Stimulated activated CD4-positive, alpha-beta T cell treated with anti-CD3 and anti-CD28 coated beads, TNF-alpha, amount 100 ng/mL, for 48 hours (primary cell): ENCODE measurements at regions not wholly inside any gene's neighbourhood (a gene's known extent, or its start where the extent isn't known, plus 50 kb on each side); places are given as distances from the start of the nearest gene placed in this dataset.
A peak's percentile ranks its signal among the peaks of the same experiment; 100 is the strongest.

Experiments
- DNase-seq, 3 donors: peaks; one replicate each; pipeline ENCODE4 v3.0.0-alpha.2; 2020; ENCODE audit warnings: low read depth in 3 of 3

DNA sequence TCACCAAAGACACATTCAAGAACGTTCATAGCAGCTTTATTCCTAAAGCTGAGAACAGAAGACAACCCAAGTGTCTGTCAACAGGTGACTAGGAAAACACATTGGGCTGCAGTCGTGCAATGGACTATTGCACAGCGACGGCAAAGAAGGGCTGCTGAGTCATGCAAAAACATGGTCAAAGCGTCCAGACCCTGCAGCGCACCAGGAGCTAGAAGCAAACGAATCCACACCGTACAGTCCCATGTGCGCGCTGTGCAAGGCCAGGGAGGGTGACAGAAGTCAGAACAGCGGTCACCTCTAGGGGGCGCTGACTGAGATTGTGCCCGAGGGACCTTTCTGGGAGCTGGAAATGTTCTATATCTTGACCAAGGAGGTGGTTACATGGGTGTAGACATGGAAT lies 266.4 kb downstream of the MAF start:
- DNase-seq = peak; percentile 8 to 38 (median 28)

GRCh38 chr16:79331066-79331465 lies 269.5 kb downstream of the MAF start:
- DNase-seq = no peak

DNA sequence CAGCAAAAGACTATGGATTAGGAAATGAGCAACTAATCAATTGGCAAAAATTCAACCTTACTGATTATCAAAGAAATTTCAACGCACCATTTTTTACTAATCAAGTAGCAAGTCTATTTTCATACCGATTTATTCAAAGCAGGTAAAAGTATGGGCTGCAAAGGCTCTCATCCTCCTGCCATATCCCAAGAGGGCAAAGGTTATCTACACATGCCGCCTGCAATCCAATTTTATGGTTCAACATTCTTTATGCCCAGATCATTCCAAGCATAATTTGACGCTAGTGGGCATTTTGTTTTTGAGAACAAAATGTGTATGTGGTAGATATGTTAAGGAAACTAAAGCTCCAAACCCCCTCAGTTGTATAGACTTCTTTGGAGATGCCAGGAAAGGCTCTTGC lies 270.6 kb downstream of the MAF start:
- DNase-seq = no peak

DNA sequence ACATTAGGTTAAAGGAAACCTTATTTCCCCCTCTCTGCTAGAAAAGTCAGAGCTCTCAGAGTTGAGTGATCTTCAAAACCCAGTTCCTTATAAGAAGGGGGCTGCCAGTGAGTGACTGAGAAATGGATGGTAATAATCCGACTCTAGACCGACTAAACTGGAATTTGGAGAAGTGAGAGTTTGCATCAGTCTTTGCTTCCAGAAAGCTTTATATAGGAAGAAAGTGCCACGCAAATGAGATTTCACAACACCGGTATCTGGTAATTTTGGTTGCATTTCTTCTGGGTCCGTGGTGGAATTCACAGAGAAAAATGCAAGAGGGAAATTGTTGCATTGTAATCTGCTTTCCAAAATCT lies 271.4 kb downstream of the MAF start:
- DNase-seq = no peak

- DNase-seq = no peak
These were observed 272.0 kb downstream of the MAF start for GRCh38 chr16:79328402-79329165.

GRCh38 chr16:79327836-79328235 lies 272.7 kb downstream of the MAF start:
- DNase-seq = no peak

DNA sequence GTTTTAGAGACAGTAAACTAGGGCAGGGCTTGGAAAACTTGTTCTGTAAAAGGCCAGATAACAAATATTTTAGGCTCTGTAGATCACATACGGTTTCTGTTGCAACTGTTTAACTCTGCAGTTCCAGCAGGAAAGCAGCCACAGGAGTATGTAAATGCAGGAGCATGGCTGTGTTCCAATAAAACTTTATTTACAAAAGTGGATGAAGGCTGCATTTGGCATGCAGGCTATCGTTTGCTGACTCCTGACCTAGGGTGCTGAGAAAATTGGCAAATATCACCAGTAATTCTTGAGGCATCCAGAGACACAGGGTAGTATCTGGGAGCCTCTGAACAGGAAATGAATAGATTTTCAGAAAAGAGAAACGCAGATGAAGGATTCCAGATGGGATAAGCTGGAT lies 274.0 kb downstream of the MAF start:
- DNase-seq = no peak

GRCh38 chr16:79325226-79325945 lies 275.2 kb downstream of the MAF start:
- no peak for DNase-seq

GRCh38 chr16:79320956-79321355 lies 279.6 kb downstream of the MAF start:
- DNase-seq = no peak

DNA sequence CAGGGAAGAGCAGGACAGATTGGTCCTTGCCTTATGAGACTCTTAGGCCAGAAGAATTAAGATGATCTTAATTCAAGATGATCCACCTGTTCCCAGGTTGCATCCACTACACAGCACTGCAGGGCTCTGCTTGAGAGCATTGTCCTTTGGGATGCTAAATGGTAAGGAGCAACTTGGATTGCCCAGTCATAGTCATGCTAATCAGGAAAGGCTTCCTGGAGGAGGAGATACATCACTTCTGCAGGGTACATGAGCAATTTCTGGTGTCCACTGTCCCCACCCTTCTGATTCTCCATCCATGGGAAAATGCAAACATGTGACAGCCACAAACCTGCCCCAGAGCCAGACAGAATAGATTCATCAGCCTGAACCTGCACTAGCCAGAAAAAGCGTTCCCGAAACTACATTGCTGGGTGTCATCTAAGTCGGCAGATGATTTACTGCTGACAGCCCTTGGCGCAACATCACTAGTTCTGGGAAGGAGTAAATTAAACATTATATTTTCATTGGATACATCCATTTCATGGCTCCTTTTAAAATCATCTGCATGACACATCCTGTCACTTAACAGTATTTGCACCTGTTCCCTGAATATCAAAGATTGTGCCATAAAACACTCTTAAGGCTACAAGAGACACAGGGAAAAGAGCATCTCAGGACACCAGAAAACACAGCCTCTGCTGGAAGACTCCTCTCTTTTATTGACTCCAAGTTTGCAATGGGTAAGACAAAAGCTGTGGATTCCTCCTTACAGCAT lies 282.2 kb downstream of the MAF start:
- DNase-seq = no peak

- no peak for DNase-seq
These were observed 283.0 kb downstream of the MAF start for GRCh38 chr16:79317521-79317920.

DNA sequence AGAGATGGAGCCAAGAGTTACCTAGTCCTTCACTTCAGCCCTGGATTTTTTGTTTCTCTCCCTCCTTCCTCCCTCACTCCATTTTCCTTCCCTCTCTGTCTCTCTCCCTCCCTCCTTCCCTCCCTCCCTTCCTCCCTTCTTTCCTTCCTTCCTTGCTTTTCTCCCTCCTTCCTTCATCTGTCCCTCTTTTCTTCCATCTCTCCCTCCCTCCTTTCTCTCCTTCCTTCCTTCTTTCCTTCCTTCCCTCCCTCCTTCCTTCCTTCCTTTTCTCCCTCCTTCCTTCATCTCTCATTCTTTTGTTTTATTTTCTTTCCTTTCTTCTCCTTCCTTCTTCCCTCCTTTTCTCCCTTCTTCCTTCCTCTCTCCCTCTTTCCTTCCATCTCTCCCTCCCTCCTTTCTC lies 283.5 kb downstream of the MAF start:
- DNase-seq = no peak

- DNase-seq = peak; percentile 60 to 80 (median 61)
These were observed 284.5 kb downstream of the MAF start for GRCh38 chr16:79316004-79316458.

DNA sequence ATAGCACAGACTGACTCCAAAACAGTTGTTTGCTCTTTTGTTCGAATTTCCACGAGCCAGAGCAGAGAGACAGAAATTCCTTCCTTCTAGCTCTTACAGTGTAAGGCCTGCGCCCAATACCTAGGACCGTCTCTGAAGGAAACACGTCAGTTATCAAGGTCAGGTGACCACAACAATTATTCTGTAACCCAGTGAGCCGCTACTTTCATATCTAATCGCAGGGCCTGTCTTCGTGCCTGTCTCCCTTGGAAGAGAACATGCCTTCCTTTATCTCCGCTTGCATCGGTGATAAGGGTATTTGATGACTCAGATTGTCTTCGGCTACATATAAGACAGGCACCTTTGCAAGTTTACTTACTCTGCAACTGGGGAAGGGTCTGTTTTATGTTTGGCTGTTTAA lies 288.0 kb downstream of the MAF start:
- DNase-seq = no peak

DNA sequence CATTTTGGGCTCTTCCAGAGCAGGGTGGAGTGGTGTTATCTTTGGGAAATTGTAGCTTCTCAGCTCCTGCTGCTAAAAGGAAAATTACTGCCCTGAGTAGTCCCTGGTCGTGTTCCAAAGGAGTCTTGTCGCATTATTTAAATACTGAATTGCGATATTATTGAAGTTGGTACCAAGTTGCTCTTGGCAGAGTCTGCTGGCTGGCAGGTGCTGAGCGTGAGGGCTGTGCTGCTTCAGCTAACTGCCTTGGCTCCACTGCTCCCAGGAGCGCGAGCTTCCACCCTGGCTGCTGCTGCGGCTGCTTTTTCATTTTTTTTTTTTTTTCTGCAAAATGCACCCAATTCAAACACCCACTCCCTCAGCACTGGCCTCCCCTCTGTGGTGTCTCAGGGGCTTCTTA lies 289.8 kb downstream of the MAF start:
- no peak for DNase-seq

DNA sequence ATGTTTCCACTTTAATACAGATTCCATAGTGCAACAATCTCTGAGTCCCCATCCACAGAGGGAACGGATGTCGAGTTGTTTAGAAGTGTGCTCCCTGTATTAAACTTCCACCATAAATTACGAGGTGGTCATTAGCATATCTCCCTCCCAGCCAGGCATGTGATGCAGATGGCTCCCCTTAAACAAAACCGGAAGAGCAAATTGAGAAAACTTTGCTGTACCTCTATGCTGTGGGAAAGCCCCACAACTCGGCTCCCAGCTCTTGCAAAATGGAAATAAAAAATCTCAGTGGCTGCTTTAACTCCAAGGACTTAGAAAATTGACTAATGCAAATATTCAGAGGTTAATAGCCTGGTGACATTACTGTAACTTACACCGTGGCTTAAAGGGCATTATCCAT lies 290.9 kb downstream of the MAF start:
- no peak for DNase-seq

GRCh38 chr16:79307214-79307613 lies 293.3 kb downstream of the MAF start:
- DNase-seq = no peak

DNA sequence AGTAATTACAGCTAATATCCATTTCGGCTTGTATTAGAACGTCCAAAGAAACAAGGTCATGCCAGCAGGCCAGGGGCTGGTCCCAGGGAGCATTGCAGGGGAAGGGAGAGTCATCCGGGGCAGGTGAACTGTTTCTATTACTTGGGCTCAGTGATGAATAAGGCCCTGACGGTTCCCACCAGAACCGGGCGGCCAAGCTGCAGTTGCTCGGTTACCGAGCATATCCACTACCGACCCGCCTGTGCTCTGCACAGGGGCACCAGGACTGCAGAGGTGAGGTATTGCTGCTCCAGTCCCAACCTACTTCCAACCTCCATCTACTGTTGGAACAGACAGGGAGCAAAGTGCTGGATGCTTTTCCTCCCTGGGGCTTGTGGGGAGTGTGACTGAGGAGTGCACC lies 295.5 kb downstream of the MAF start:
- DNase-seq = no peak

DNA sequence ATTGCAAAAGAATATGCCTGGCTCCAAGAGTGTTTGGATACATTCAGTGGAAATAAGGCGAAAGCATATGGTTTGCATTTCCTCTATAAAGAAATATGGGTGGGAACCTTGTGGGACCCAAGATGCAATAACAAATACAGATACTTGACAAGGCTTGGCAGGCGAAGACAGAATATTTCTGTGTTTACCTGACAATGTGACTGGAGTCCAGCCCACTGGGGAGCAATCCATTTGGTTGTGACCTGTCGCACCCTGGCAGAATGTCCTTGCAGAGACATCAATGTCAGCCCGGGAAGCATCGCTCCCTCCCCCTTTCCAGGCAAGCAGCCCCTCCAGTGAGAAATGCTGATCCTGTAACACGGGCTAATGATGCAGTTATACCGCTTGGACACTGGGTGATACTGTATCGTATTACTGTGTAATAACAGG lies 296.6 kb downstream of the MAF start:
- no peak for DNase-seq

DNA sequence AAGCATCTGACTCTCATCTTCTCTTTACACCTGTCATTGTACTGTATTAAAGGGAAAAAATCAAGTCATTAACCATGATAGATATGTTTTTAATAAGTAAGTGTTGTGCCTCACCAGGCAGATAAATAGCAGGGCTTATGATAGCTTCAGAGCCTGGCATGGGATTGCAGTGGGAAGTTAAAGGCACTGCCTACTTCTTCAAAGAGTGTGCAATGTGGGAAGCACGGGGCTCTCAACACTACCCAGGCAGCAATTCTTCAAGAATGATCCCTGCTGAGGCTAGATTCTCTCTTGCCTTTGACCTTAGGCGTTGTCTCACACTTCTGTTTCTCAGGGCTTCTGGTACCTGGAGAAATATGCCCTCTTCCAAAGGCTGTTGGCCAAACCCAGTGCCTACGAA lies 297.3 kb downstream of the MAF start:
- DNase-seq = no peak

DNA sequence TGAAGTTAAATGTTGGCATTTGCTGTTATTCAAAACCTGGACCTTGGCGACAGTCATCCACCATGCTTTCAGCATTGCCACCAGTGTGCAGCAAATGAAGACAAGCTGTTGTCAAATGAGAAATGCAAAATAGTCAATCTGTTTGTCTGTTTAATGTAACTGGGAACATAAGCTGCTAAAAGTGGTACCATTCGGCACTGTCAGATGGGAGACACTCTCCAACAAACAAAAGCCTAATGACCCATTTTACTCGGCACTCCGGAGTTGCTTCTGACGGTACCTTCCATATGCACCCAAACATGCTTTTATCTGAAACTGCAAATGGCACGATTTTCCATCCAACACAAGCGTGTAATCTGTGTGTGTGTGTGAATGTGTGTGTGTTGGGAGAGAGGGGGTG lies 297.8 kb downstream of the MAF start:
- DNase-seq = no peak

GRCh38 chr16:79301051-79301450 lies 299.5 kb downstream of the MAF start:
- DNase-seq = no peak
